Neutrophil (primary cell): ENCODE measurements at regions not wholly inside any gene's neighbourhood (a gene's known extent, or its start where the extent isn't known, plus 50 kb on each side); places are given as distances from the start of the nearest gene placed in this dataset.
"Not testable (repeated sequence)": the region's sequence is repeated elsewhere in the genome, so short reads cannot be mapped to it uniquely, and the experiment has no call there.

Source experiments
- H3K27ac ChIP-seq: fragments of 200-600 bp; sonication (generic); 2 replicates; pipeline ENCODE4 v1.5.1; 2016; ENCODE audit warnings: mild to moderate bottlenecking, moderate library complexity
- H3K27me3 ChIP-seq: fragments of 200-600 bp; sonication (generic); 2 replicates; pipeline ENCODE4 v1.6.0; 2016; ENCODE audit warnings: mild to moderate bottlenecking
- H3K36me3 ChIP-seq: fragments of 200-600 bp; sonication (generic); 2 replicates; pipeline ENCODE4 v1.5.1; 2017
- H3K4me1 ChIP-seq, 2 experiments: fragments of 200-600 bp in 1 of 2; sonication (generic) in 1 of 2; 1 replicate in 1 of 2; 2 replicates in 1 of 2; pipeline versions ENCODE4 v1.5.1 to v1.6.1; 2013 to 2016; ENCODE audit warnings: low read depth in 1 of 2, low read length in 1 of 2, mild to moderate bottlenecking in 1 of 2, moderate library complexity in 1 of 2; ENCODE audit not compliant: control insufficient read depth in 1 of 2, insufficient read depth in 1 of 2
- H3K4me3 ChIP-seq, 2 experiments: fragments of 200-600 bp in 1 of 2; sonication (generic) in 1 of 2; 1 replicate in 1 of 2; 2 replicates in 1 of 2; pipeline ENCODE4 v1.5.1; 2013 to 2016; ENCODE audit warnings: low read depth in 1 of 2, low read length in 1 of 2, mild to moderate bottlenecking in 1 of 2, moderate library complexity in 1 of 2
- H3K9me3 ChIP-seq: fragments of 200-600 bp; sonication (generic); 2 replicates; pipeline ENCODE4 v1.5.1; 2016
- CTCF ChIP-seq: fragments of 200-600 bp; sonication (generic); IDR thresholded peaks from 2 replicates; pipeline ENCODE4 v1.5.1; 2016; ENCODE audit warnings: antibody characterized with exemption

DNA sequence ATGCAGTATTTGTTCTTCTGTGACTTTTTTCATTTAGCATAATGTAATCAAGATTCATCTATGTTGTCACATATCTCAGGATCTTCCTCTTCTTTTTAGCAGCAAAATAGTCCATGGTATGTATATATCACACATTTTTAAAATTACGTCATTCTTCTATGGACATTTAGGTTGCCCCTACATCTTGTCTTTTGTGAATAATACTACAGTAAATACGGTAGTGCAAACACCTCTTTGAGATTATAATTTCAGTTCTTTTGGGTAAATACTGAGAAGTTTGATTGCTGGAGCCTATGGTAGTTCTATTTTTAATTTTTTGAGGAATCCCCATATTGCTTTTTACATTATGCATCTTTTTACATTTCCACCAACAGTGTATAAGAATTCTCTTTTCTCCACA lies 1174.9 kb downstream of the NSUN3 start:
- Histone ChIP-seq H3K4me1 (no peaks in the 10 kb centered on the region), H3K4me3 (no peak overlapping the region), H3K36me3 (no peaks in the 10 kb centered on the region), H3K9me3 (no peaks in the 10 kb centered on the region), H3K27ac (no peak overlapping the region), H3K27me3 (no peaks in the 10 kb centered on the region)
- TF ChIP-seq CTCF = no peak

- Histone ChIP-seq H3K4me1 (no peaks in the 10 kb centered on the region), H3K36me3 (no peaks in the 10 kb centered on the region), H3K4me3 (no peak overlapping the region), H3K9me3 (no peaks in the 10 kb centered on the region), H3K27ac (no peak overlapping the region), H3K27me3 (no peaks in the 10 kb centered on the region)
- TF ChIP-seq CTCF = no peak
Measured at GRCh38 chr3:95240395-95240794, 1177.5 kb downstream of the NSUN3 start.

DNA sequence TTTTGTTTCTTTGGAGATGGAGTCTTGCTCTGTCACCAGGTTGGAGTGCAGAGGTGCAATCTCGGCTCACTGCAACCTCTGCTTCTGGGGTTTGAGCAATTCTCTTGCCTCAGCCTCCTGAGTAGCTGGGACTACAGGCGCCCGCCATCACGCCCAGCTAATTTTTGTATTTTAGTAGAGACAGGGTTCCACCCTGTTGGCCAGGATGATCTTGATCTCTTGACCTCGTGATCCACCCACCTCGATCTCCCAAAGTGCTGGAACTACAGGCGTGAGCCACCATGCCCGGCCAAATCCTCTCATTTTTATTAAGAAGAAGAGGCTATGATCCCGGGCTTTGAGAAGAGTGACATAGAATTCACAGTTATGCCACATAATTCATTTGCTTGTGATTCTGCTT lies 1178.4 kb downstream of the NSUN3 start:
- H3K36me3 ChIP-seq, H3K9me3 ChIP-seq, H3K27ac ChIP-seq, H3K4me1 ChIP-seq, H3K4me3 ChIP-seq, H3K27me3 ChIP-seq: not testable (repeated sequence)

DNA sequence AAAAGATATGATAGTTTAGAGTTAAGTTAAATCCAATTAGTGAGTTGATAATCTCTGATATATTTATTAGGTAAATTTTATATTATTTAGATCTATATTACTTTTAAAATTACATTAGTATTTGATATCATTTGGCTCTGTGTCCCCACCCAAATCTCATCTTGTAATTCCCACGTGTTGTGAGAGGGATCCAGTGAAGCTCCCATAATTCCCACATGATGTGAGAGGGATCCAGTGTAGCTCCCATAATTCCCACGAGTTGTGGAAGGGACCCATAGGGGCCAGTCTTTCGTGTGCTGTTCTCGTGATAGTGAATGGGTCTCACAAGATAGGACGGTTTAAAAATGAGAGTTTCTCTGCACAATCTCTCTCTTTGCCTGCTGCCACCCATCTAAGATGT lies 1183.6 kb downstream of the NSUN3 start:
- TF ChIP-seq CTCF = no peak
- Histone ChIP-seq H3K4me3 (no peak overlapping the region), H3K27ac (no peak overlapping the region), H3K36me3 (no peaks in the 10 kb centered on the region), H3K27me3 (no peaks in the 10 kb centered on the region), H3K9me3 (no peaks in the 10 kb centered on the region), H3K4me1 (no peaks in the 10 kb centered on the region)

DNA sequence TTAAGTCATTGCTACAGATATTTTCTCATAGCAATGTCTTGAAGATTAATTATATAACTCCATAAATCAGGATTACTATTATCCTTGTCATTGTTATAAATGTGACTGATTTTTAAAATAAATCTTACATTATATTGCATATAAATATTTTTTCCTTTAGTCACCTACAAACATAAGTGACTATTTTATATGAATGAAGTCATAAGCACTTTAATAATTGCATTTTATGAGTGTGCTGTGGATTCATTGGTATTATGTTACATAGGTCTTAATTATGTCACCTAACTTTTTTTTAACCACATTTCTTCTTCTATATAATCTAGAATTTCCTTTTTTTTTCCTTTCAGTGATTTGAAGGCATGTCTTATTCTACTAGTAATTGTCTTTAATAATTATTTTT lies 1191.2 kb downstream of the NSUN3 start:
- no peaks in the 10 kb centered on the region for H3K36me3 ChIP-seq
- H3K27me3 ChIP-seq = no peaks in the 10 kb centered on the region
- no peak overlapping the region for H3K27ac ChIP-seq
- no peak for TF ChIP-seq CTCF
- no peak overlapping the region for H3K4me3 ChIP-seq
- H3K4me1 ChIP-seq = no peaks in the 10 kb centered on the region
- H3K9me3 ChIP-seq = no peaks in the 10 kb centered on the region

GRCh38 chr3:95254758-95255157 lies 1191.9 kb downstream of the NSUN3 start:
- H3K36me3 ChIP-seq = no peaks in the 10 kb centered on the region
- no peaks in the 10 kb centered on the region for H3K9me3 ChIP-seq
- H3K4me1 ChIP-seq = no peaks in the 10 kb centered on the region

More at GRCh38 chr3:95254758-95255157, 1191.9 kb downstream of the NSUN3 start:
- no peak overlapping the region for H3K4me3 ChIP-seq
- no peak for TF ChIP-seq CTCF
- no peak overlapping the region for H3K27ac ChIP-seq
- no peaks in the 10 kb centered on the region for H3K27me3 ChIP-seq
